GM18951 (cell line): ENCODE measurements at regions not wholly inside any gene's neighbourhood (a gene's known extent, or its start where the extent isn't known, plus 50 kb on each side); places are given as distances from the start of the nearest gene placed in this dataset.

ENCODE experiments used
- POLR2A ChIP-seq: IDR thresholded peaks from 4 replicates; pipeline ENCODE4 v1.6.1; 2011; ENCODE audit warnings: mild to moderate bottlenecking; ENCODE audit not compliant: insufficient read length, insufficient read depth; ENCODE audit errors: extremely low read depth
- in situ Hi-C: fragments of 300-500 bp; cut with MboI; formaldehyde crosslinking; loops from one replicate; pipeline ENCODE4 v1.12.0; 2022; ENCODE audit warnings: low sequenced_read_pairs, mixed read lengths, inconsistent platforms; ENCODE audit not compliant: unreplicated experiment

- TF ChIP-seq POLR2A = no peak
- in situ Hi-C loops = no loop called here
These were observed 1492.5 kb upstream of the PABPC4L start for GRCh38 chr4:135694066-135694465.

GRCh38 chr4:135684001-135684400 lies 1482.4 kb upstream of the PABPC4L start:
- no peak for TF ChIP-seq POLR2A
- in situ Hi-C loops = no loop called here

- in situ Hi-C loops = no loop called here
These were observed 1470.6 kb upstream of the PABPC4L start for GRCh38 chr4:135672202-135672601.

GRCh38 chr4:135670548-135670947 lies 1469.0 kb upstream of the PABPC4L start:
- in situ Hi-C loops = no loop called here
- TF ChIP-seq POLR2A = no peak

More at GRCh38 chr4:135672202-135672601, 1470.6 kb upstream of the PABPC4L start:
- TF ChIP-seq POLR2A = no peak
